ENCODE measurements at regions not wholly inside any gene's neighbourhood (a gene's known extent, or its start where the extent isn't known, plus 50 kb on each side); places are given as distances from the start of the nearest gene placed in this dataset.
A peak's percentile ranks its signal among the peaks of the same experiment; 100 is the strongest.

DNA sequence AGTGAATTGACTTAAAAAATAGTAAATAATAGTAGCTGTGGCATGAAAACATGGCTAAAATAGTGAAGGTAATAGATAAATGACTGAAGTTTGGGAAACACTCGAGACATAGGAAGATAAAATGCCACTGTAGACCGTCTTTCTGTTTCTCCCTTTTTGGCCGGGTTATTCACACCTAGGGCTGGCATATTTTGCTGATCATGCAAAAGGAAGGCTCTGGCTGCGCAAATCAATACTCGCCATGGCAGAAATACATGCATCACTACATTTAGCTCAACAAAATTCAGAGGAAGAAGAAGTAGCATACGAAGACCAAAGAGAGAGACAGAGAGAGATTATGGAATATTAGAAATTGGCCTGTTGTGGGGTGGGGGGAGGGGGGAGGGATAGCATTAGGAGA, 242.2 kb upstream of the KBTBD8 start:
- Histone ChIP-seq H3K9me3 (no peaks in the 10 kb centered on the region), H3K27me3 (no peaks in the 10 kb centered on the region), H3K27ac (no peak overlapping the region), H3K36me3 (no peaks in the 10 kb centered on the region), H3K4me3 (no peak overlapping the region), H3K4me1 (no peaks in the 10 kb centered on the region)
- no peak for DNase-seq (ENCODE audit: low spot score)
- TF ChIP-seq, protein P1, sequence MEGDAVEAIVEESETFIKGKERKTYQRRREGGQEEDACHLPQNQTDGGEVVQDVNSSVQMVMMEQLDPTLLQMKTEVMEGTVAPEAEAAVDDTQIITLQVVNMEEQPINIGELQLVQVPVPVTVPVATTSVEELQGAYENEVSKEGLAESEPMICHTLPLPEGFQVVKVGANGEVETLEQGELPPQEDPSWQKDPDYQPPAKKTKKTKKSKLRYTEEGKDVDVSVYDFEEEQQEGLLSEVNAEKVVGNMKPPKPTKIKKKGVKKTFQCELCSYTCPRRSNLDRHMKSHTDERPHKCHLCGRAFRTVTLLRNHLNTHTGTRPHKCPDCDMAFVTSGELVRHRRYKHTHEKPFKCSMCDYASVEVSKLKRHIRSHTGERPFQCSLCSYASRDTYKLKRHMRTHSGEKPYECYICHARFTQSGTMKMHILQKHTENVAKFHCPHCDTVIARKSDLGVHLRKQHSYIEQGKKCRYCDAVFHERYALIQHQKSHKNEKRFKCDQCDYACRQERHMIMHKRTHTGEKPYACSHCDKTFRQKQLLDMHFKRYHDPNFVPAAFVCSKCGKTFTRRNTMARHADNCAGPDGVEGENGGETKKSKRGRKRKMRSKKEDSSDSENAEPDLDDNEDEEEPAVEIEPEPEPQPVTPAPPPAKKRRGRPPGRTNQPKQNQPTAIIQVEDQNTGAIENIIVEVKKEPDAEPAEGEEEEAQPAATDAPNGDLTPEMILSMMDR (IDR thresholded peaks at IDR 0.05) = no peak

DNA sequence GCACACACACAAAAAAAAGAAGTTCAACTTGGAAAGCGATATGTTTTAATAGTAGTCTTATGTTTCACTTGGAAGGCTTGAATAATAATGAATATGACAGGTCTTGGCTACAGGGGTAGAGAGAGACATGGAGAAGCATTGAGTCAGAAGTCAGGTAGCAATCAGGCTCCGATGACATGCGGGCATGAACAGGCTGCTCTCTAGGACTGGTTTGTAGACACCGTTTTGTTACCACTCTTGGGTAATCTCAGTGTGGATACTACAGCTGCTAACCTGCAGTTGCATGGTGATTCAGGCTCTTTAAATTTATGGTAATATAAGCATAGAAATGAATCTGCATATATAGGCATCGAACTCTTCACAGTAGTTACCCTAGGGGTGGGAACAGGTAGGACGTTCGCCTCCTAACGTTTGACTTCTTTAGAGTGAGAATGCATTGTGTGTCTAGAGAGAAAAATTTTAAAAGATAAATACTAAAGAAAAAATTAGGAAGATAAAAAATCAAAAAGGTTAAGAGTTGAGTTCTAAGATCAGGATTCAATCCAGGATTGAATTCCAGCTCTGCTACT, 241.6 kb upstream of the KBTBD8 start:
- H3K27me3 ChIP-seq = no peaks in the 10 kb centered on the region
- no peak overlapping the region for H3K27ac ChIP-seq
- no peaks in the 10 kb centered on the region for H3K36me3 ChIP-seq
- TF ChIP-seq, protein P1 (IDR thresholded peaks at IDR 0.05) = no peak
- H3K9me3 ChIP-seq = no peaks in the 10 kb centered on the region
- no peak for DNase-seq (ENCODE audit: low spot score)
- H3K4me1 ChIP-seq = no peaks in the 10 kb centered on the region
- H3K4me3 ChIP-seq = no peak overlapping the region

DNA sequence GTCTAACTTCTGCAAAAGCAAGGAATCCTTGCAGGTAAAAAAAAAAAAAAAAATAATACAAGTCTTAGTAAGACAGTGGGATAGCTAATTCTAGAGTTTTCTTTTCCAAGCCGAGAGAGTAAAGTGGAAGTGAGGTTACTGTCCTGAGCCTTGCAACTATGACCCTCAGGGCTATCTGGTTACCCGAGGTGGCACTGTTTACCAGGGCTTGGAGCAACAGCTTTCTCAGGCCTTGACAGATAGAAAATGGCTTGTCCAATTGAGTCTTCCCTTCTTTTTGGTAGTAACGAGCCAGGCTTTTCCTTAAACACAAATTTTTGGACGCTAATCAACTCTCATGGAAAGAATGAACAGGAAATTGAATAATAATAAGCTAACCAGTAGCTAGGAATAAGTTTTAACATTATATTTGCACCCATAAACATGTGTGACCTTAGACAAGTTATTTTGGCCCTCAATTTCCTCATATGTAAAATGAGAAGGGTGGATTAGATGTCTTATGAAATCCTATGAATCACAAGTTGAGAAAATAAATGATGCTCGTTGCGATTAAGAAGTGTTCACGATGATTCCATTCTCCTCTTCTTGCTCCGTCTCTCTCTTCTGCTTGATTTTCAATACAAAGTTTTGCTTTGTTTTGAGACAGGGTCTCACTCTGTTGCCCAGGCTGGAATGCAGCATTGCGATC, 236.9 kb upstream of the KBTBD8 start:
- no peaks in the 10 kb centered on the region for H3K4me1 ChIP-seq
- no peaks in the 10 kb centered on the region for H3K27me3 ChIP-seq
- DNase-seq (ENCODE audit: low spot score) = no peak
- no peak overlapping the region for H3K27ac ChIP-seq
- TF ChIP-seq, protein P1 (IDR thresholded peaks at IDR 0.05) = no peak
- peaks cover 0 to 11% of the 10 kb centered on the region in 2 donors for H3K9me3 ChIP-seq
- no peaks in the 10 kb centered on the region for H3K36me3 ChIP-seq
- H3K4me3 ChIP-seq = no peak overlapping the region

DNA sequence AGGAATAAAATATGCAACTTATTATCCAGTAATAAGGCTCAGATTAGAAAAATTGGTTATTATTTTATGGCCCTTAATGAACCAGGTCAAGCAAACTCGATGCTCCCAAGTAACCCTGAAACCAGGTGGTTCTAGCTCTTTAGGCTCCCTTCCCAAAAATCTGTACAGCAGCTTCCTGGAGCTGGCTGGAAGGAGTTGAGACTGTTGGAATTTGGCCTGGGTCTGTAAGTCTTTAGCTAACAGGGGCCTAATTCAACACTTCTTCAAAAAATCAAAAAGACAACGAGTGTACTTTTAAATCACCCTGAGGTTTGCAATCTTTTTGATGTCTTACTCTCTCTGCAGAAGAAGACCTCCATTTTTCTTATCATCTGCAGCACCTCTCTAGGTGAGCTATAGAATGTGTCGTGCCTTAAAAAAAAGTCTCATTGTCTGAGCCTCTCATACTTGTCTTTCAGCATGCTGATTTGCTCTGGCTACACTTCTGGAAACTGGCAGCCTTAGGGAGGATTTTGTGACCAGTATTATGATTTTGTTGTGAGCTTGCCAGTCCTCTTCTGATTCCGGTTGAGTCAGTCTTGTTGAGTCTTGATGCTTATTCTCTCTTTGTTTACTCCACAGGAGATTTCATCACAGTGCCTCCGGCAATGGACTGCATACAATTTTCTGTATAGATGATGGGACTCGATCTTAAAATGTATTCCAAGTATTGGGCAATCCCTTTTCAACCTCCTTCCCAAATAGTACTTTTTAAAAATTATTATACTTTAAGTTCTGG, 235.0 kb upstream of the KBTBD8 start:
- Histone ChIP-seq H3K9me3 (peaks cover 0 to 11% of the 10 kb centered on the region in 2 donors), H3K27me3 (no peaks in the 10 kb centered on the region), H3K4me3 (no peak overlapping the region), H3K27ac (peak overlapping the region in 1 of 2 donors; percentile 3), H3K4me1 (no peaks in the 10 kb centered on the region), H3K36me3 (no peaks in the 10 kb centered on the region)
- no peak for DNase-seq (ENCODE audit: low spot score)
- TF ChIP-seq, protein P1 (IDR thresholded peaks at IDR 0.05) = no peak

DNA sequence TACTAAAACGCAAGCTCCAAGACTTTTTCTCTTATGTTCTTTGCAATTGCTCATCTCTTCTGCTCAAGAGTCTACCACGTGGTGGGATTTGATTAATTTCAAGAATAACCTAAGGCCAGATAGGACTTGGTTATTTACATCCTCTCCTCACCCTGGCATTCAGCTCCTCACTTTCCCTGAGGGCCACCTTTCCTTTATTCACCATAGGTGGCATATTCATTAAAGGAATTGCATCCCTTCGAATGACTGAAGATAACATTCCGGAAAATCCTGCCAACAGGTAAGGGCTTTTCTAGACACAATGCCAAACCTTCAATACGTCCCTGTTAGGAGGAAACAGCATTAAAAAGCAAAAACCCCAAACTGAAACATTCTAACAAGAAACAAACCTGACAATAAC, 220.0 kb upstream of the KBTBD8 start:
- TF ChIP-seq, protein P1 (IDR thresholded peaks at IDR 0.05) = no peak
- H3K36me3 ChIP-seq = no peaks in the 10 kb centered on the region
- no peak for DNase-seq (ENCODE audit: low spot score)
- no peaks in the 10 kb centered on the region for H3K4me1 ChIP-seq
- H3K4me3 ChIP-seq = no peak overlapping the region
- no peaks in the 10 kb centered on the region for H3K27me3 ChIP-seq
- H3K9me3 ChIP-seq = peaks cover 0 to 1% of the 10 kb centered on the region in 2 donors
- no peak overlapping the region for H3K27ac ChIP-seq
